HG03039 (cell line): ENCODE measurements at regions not wholly inside any gene's neighbourhood (a gene's known extent, or its start where the extent isn't known, plus 50 kb on each side); places are given as distances from the start of the nearest gene placed in this dataset.

ENCODE experiments used
- ATAC-seq: cut with Tn5 transposase; IDR thresholded peaks from one replicate; pipeline ENCODE4 v1.9.1; 2021; ENCODE audit warnings: mild to moderate bottlenecking, moderate library complexity; ENCODE audit not compliant: unreplicated experiment

- ATAC-seq, result no peak
Measured at GRCh38 chr3:95965704-95966336, 848.6 kb upstream of the EPHA6 start.

DNA sequence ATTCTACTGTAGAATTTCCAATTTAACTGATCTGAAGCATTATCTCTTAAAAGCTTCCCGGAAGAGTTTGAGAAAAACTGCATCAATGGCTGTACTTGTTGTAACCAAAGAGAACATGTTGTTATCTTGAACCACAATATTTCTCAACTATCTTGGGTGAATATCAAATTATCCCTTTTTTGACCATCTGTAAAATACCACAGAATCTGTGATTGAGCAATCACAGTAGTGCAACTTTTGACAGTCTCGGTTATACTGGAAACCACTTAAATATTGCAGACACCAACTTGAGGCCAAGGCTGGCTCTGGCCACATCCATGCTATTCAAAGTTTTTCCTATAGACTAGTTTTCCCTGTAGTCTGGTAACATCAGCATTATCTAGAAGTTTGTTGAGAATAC, 842.8 kb upstream of the EPHA6 start:
- ATAC-seq, result no peak

GRCh38 chr3:95994338-95994737, 820.1 kb upstream of the EPHA6 start:
- no peak for ATAC-seq

GRCh38 chr3:96000966-96001365, 813.4 kb upstream of the EPHA6 start:
- no peak for ATAC-seq

GRCh38 chr3:96007650-96008195, 806.7 kb upstream of the EPHA6 start:
- ATAC-seq, result no peak

DNA sequence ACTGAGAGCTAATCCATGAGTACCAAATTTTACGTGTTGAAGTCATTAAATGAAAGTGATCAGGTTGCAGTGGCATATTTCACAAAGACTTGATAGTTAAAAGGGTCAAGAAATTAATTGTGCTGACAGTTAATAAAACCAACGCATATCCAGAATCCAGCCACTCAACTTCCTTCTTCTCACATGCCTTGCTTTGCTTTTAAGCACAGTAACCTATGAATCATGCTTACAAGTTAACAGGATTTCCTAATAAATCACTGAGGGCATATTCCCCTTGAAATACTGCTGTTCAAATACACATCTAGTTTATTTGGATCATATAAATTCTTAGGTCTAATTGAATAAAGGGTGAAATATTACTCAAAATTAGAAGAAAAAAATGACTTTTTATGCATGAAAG, 801.5 kb upstream of the EPHA6 start:
- ATAC-seq, result no peak

GRCh38 chr3:96017556-96017955, 796.8 kb upstream of the EPHA6 start:
- no peak for ATAC-seq

DNA sequence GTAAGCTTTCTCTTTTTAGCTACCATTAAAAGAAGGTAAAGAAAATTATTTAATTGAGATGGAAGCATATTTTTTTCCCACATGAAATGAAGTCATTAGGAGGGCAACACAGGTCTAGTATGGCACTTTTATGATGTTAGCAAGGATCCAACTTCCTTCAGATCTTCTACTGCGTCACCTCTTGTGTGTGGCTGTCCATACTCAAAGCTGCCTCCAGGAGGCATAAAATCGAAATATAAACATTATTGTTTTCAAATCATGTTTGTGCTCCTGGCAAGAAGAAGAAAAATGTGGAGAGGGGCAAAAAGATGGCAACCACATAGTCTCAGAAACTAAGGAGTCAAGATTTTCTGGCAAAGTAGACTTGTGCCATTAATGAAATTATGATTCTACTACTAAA, 791.7 kb upstream of the EPHA6 start:
- ATAC-seq, result no peak

- ATAC-seq, result no peak
Measured at GRCh38 chr3:96027718-96028117, 786.7 kb upstream of the EPHA6 start.

- ATAC-seq, result no peak
Measured at GRCh38 chr3:96039632-96040031, 774.8 kb upstream of the EPHA6 start.

GRCh38 chr3:96059301-96059700, 755.1 kb upstream of the EPHA6 start:
- ATAC-seq, result no peak

DNA sequence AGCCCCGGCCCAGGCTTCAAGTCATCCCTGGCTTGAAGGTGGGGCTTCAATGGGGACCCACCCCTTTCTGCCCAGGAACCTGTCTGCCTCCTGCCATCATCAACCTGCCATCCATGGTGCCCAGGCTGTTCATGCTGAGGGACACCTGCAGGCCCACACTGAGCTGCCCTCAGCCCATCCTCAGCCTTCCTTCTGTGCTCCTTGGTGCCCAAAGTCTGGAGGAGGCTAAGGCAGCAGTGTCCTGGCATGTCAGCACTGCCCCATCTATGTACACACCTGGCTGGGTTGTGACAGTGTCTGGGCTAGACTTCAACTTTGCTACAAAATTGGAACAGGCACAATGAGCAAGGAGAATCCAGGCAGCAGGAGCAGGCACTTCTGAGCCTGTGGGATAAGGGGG, 745.3 kb upstream of the EPHA6 start:
- ATAC-seq, result no peak

GRCh38 chr3:96070678-96071077, 743.7 kb upstream of the EPHA6 start:
- no peak for ATAC-seq

DNA sequence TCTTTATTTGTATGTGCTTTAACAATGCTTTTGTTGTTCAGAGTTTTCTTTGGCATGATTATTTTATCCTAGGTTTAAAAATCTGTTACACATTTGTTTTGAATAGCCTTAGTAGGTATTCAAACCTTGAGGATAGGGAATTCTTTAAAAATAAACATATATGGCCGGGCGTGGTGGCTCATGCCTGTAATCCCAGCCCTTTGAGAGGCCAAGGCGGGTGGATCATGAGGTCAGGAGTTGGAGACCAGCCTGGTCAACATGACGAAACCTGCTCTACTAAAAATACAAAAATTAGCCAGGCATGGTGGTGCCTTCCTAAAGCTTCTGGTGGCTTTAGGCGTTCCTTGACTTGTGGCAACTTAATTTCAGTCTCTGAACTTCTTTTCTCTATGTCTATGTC, 743.3 kb upstream of the EPHA6 start:
- ATAC-seq, result no peak

- ATAC-seq, result no peak
Measured at GRCh38 chr3:96072226-96072625, 742.2 kb upstream of the EPHA6 start.

- ATAC-seq, result no peak
Measured at GRCh38 chr3:96083610-96084009, 730.8 kb upstream of the EPHA6 start.

GRCh38 chr3:96086018-96086417, 728.4 kb upstream of the EPHA6 start:
- no peak for ATAC-seq

DNA sequence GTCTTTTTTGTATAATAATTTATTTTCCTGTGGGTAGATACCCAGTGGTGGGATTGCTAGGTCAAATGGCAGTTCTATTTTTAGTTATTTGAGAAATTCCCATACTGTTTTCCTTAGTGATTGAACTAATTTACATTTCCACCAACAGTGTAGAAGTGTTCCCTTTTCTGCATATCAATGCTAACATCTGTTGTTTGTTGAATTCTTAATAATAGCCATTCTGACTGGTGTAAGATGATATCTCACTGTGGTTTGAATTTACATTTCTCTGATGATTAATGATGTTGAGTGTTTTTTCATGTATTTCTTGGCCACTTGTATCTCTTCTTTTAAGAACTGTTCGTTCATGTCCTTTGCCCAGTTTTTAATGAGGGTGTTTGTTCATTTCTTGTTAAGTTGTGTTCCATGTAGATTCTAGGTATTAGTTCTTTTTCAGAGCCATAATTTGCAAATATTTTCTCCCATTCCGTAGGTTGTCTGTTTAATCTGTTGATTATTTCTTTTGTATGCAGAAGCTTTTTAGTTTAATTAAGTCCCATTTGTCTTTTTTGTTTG, 713.3 kb upstream of the EPHA6 start:
- ATAC-seq, result no peak

GRCh38 chr3:96106701-96107100, 707.7 kb upstream of the EPHA6 start:
- ATAC-seq, result no peak
